KMS-11 (cell line): ENCODE measurements at regions not wholly inside any gene's neighbourhood (a gene's known extent, or its start where the extent isn't known, plus 50 kb on each side); places are given as distances from the start of the nearest gene placed in this dataset.

ENCODE experiments used
- H2AFZ ChIP-seq: fragments of 200-600 bp; sonication (generic); 2 replicates; pipeline ENCODE4 v1.6.1; 2016; ENCODE audit warnings: antibody characterized with exemption, mixed run types, low read depth
- H3K27ac ChIP-seq: fragments of 200-600 bp; sonication (generic); 2 replicates; pipeline ENCODE4 v1.6.1; 2016; ENCODE audit warnings: mild to moderate bottlenecking, mixed run types
- H3K27me3 ChIP-seq: fragments of 200-600 bp; sonication (generic); 2 replicates; pipeline ENCODE4 v1.6.1; 2017; ENCODE audit warnings: mild to moderate bottlenecking, low read depth, mixed run types, moderate library complexity; ENCODE audit not compliant: insufficient read depth
- H3K36me3 ChIP-seq: fragments of 200-600 bp; sonication (generic); 2 replicates; pipeline ENCODE4 v1.6.1; 2017; ENCODE audit warnings: mild to moderate bottlenecking, mixed run types; ENCODE audit not compliant: insufficient read depth
- H3K4me1 ChIP-seq: fragments of 200-600 bp; sonication (generic); 2 replicates; pipeline ENCODE4 v1.6.1; 2016; ENCODE audit warnings: mild to moderate bottlenecking, low read depth, mixed run types; ENCODE audit not compliant: poor library complexity, severe bottlenecking
- H3K4me2 ChIP-seq: fragments of 200-600 bp; sonication (generic); 2 replicates; pipeline ENCODE4 v1.7.0; 2016; ENCODE audit warnings: mild to moderate bottlenecking, mixed run types
- H3K4me3 ChIP-seq: fragments of 200-600 bp; sonication (generic); IDR thresholded peaks from 2 replicates; pipeline ENCODE4 v1.6.1; 2017; ENCODE audit warnings: low read depth, low read length, mixed read lengths; ENCODE audit not compliant: insufficient read depth
- H3K79me2 ChIP-seq: fragments of 200-600 bp; sonication (generic); 2 replicates; pipeline ENCODE4 v1.6.1; 2016; ENCODE audit warnings: low read depth, mixed run types; ENCODE audit not compliant: insufficient read depth
- H3K9ac ChIP-seq: fragments of 200-600 bp; sonication (generic); 2 replicates; pipeline ENCODE4 v1.6.1; 2016; ENCODE audit warnings: mild to moderate bottlenecking, mixed run types
- H4K20me1 ChIP-seq: fragments of 200-600 bp; sonication (generic); 2 replicates; pipeline ENCODE4 v1.6.1; 2016; ENCODE audit warnings: mild to moderate bottlenecking, mixed run types; ENCODE audit not compliant: insufficient read depth
- TF ChIP-seq, protein P1 (sequence below): fragments of 200-600 bp; sonication (generic); conservative IDR thresholded peaks from 2 replicates; pipeline ENCODE4 v1.6.1; 2017; ENCODE audit warnings: low read depth, mild to moderate bottlenecking, antibody characterized with exemption, low read length, moderate library complexity, mixed read lengths

DNA sequence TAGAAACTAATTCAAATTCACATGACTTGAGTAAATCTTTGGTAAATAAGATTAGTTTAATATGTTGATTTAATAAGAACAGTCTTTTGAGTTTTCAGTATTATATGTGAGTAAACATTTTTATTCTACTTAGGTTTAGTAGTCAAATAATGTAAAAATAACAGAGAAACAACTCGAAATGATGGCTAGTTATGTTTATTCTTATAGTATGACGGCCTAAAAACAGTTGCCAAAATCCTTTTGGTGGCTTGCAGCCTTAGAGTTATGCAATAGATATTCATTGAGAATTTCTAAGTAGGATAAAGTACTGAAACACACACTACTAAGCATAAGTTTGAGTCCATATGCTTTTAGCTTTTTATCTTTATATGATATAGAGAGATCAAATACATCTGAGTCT lies 184.8 kb downstream of the GNAI1 start:
- Histone ChIP-seq H3K4me1 (no peaks in the 10 kb centered on the region), H3K36me3 (no peaks in the 10 kb centered on the region), H3K4me3 (no peak overlapping the region), H4K20me1 (no peaks in the 10 kb centered on the region), H3K9ac (no peak overlapping the region), H2AFZ (no peak overlapping the region), H3K79me2 (no peaks in the 10 kb centered on the region), H3K4me2 (no peak overlapping the region), H3K27me3 (no peaks in the 10 kb centered on the region), H3K27ac (no peak overlapping the region)
- TF ChIP-seq, protein P1, sequence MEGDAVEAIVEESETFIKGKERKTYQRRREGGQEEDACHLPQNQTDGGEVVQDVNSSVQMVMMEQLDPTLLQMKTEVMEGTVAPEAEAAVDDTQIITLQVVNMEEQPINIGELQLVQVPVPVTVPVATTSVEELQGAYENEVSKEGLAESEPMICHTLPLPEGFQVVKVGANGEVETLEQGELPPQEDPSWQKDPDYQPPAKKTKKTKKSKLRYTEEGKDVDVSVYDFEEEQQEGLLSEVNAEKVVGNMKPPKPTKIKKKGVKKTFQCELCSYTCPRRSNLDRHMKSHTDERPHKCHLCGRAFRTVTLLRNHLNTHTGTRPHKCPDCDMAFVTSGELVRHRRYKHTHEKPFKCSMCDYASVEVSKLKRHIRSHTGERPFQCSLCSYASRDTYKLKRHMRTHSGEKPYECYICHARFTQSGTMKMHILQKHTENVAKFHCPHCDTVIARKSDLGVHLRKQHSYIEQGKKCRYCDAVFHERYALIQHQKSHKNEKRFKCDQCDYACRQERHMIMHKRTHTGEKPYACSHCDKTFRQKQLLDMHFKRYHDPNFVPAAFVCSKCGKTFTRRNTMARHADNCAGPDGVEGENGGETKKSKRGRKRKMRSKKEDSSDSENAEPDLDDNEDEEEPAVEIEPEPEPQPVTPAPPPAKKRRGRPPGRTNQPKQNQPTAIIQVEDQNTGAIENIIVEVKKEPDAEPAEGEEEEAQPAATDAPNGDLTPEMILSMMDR, result no peak

DNA sequence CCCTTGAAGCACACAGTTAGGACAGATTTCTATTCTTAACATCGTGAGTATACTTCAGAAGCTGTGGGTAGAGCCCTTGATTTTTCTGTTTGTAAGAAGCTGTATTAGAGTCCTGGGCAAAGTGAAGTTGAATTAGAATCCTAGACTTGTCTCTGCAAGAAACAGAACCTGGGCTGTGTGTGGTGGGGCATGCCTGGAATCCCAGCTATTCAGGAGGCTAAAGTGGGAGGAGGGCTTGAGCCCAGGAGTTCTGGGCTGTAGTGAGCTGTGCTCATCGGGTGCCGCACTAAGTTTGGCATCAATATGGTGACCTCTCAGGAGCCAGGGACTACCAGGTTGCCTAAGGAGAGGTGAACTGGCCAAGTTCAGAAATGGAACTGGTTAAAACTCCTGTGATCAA lies 183.4 kb downstream of the GNAI1 start:
- no peak overlapping the region for H3K9ac ChIP-seq
- no peak overlapping the region for H2AFZ ChIP-seq
- H4K20me1 ChIP-seq, result no peaks in the 10 kb centered on the region
- TF ChIP-seq, protein P1, result no peak
- no peak overlapping the region for H3K27ac ChIP-seq
- no peaks in the 10 kb centered on the region for H3K4me1 ChIP-seq
- H3K36me3 ChIP-seq, result no peaks in the 10 kb centered on the region
- H3K4me2 ChIP-seq, result no peak overlapping the region
- no peak overlapping the region for H3K4me3 ChIP-seq
- no peaks in the 10 kb centered on the region for H3K79me2 ChIP-seq
- no peaks in the 10 kb centered on the region for H3K27me3 ChIP-seq

DNA sequence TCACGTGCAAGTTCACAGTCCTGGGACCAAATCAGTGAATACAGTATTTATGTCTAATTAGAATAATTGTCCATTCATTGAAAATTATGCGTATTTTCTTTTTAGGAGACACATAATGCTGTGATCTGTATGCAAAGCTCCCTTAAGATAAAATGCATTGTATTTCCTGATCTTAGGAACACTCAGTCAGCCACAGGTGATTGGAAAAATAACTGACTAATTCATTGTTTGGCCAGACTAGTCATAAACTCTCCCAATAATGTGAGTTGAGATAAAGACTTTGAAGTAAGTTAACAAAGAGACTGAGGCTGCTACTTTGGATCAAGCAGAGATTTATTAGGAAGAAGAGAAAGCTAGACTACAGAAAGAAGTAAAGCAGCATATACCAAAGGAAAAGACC lies 182.2 kb downstream of the GNAI1 start:
- TF ChIP-seq, protein P1, result no peak

DNA sequence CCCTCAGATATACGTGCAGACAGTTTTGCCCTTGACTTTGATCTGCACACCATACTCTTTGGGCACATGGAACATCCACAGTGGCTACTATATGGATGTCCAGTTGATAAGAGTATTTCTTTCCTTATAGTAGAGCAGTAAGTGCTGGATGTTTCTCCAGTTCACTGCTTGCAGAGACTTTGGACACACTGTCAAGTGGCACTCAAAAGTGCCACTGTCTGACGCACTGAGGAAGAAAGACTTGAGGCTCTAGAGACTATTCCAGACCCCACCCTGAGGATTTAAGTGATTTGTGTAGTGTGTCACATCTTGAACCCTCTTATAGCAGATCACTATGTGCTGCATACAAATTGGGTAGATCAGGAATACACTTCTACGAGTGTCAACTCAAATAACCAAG lies 179.1 kb downstream of the GNAI1 start:
- H3K27ac ChIP-seq, result no peak overlapping the region
- no peaks in the 10 kb centered on the region for H4K20me1 ChIP-seq
- no peaks in the 10 kb centered on the region for H3K27me3 ChIP-seq
- H3K9ac ChIP-seq, result no peak overlapping the region
- H3K4me3 ChIP-seq, result no peak overlapping the region
- no peaks in the 10 kb centered on the region for H3K36me3 ChIP-seq
- H3K79me2 ChIP-seq, result no peaks in the 10 kb centered on the region
- H2AFZ ChIP-seq, result no peak overlapping the region
- H3K4me2 ChIP-seq, result no peak overlapping the region
- TF ChIP-seq, protein P1, result no peak
- H3K4me1 ChIP-seq, result no peaks in the 10 kb centered on the region

More for the DNA sequence above, 182.2 kb downstream of the GNAI1 start:
- no peak overlapping the region for H3K27ac ChIP-seq
- H3K36me3 ChIP-seq, result no peaks in the 10 kb centered on the region
- H3K9ac ChIP-seq, result no peak overlapping the region
- no peak overlapping the region for H2AFZ ChIP-seq
- no peaks in the 10 kb centered on the region for H3K79me2 ChIP-seq
- no peak overlapping the region for H3K4me3 ChIP-seq
- no peaks in the 10 kb centered on the region for H3K4me1 ChIP-seq
- H3K4me2 ChIP-seq, result no peak overlapping the region
- no peaks in the 10 kb centered on the region for H4K20me1 ChIP-seq
- H3K27me3 ChIP-seq, result no peaks in the 10 kb centered on the region
